DND-41 (cell line): ENCODE measurements at regions not wholly inside any gene's neighbourhood (a gene's known extent, or its start where the extent isn't known, plus 50 kb on each side); places are given as distances from the start of the nearest gene placed in this dataset.
A peak's percentile ranks its signal among the peaks of the same experiment; 100 is the strongest.

ENCODE experiments used
- CTCF ChIP-seq: IDR thresholded peaks from 2 replicates; pipeline ENCODE4 v1.5.1; 2012; ENCODE audit warnings: borderline replicate concordance, low read length, moderate library complexity, mild to moderate bottlenecking; ENCODE audit not compliant: poor library complexity, severe bottlenecking; ENCODE audit errors: extremely low read depth
- EZH2 ChIP-seq: IDR thresholded peaks from 3 replicates; pipeline ENCODE4 v1.6.1; 2012; ENCODE audit warnings: borderline replicate concordance, low read depth, mild to moderate bottlenecking, moderate library complexity, low read length, inconsistent platforms; ENCODE audit not compliant: severe bottlenecking

- TF ChIP-seq CTCF, result peak; percentile 40
- TF ChIP-seq EZH2, result no peak
These were observed 456.8 kb downstream of the SETD4 start for GRCh38 chr21:35603494-35603893.
